ENCODE measurements at regions not wholly inside any gene's neighbourhood (a gene's known extent, or its start where the extent isn't known, plus 50 kb on each side); places are given as distances from the start of the nearest gene placed in this dataset.

GRCh38 chr10:63766745-63767137 is 245.5 kb downstream of the REEP3 start:
- H2AFZ ChIP-seq, result peak overlapping the region; percentile 33
- peaks cover 14% of the 10 kb centered on the region for H3K4me1 ChIP-seq (ENCODE audit: insufficient read depth)
- no peaks in the 10 kb centered on the region for H3K36me3 ChIP-seq (replicated peaks; ENCODE audit: insufficient read depth, low read depth)
- H3K27ac ChIP-seq, result peak overlapping the region; percentile 56
- peak overlapping the region; percentile 51 for H3K4me2 ChIP-seq
- no peaks in the 10 kb centered on the region for H4K20me1 ChIP-seq (ENCODE audit: insufficient read depth, poor library complexity, severe bottlenecking)
- H3K9me3 ChIP-seq (ENCODE audit: low read depth), result no peaks in the 10 kb centered on the region
- 24% methylated on average over 2 of the region's 2 CpGs for WGBS (ENCODE audit: low lambda C conversion rate, missing lambda C conversion rate)
- H3K79me2 ChIP-seq, result no peaks in the 10 kb centered on the region
- no peak overlapping the region for H3K4me3 ChIP-seq
- H3K27me3 ChIP-seq, result no peaks in the 10 kb centered on the region
- no peak for DNase-seq (ENCODE audit: low spot score)
- TF ChIP-seq EZH2 (IDR thresholded peaks at IDR 0.05; ENCODE audit: borderline replicate concordance), result no peak
- TF ChIP-seq, protein P1, sequence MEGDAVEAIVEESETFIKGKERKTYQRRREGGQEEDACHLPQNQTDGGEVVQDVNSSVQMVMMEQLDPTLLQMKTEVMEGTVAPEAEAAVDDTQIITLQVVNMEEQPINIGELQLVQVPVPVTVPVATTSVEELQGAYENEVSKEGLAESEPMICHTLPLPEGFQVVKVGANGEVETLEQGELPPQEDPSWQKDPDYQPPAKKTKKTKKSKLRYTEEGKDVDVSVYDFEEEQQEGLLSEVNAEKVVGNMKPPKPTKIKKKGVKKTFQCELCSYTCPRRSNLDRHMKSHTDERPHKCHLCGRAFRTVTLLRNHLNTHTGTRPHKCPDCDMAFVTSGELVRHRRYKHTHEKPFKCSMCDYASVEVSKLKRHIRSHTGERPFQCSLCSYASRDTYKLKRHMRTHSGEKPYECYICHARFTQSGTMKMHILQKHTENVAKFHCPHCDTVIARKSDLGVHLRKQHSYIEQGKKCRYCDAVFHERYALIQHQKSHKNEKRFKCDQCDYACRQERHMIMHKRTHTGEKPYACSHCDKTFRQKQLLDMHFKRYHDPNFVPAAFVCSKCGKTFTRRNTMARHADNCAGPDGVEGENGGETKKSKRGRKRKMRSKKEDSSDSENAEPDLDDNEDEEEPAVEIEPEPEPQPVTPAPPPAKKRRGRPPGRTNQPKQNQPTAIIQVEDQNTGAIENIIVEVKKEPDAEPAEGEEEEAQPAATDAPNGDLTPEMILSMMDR (IDR thresholded peaks at IDR 0.05; ENCODE audit: poor library complexity), result no peak
- no peak for TF ChIP-seq EZH2phosphoT487 (IDR thresholded peaks at IDR 0.05; ENCODE audit: low read depth, severe bottlenecking, unreplicated experiment)
- H3K9me2 ChIP-seq (replicated peaks; ENCODE audit: insufficient read depth), result no peaks in the 10 kb centered on the region

GRCh38 chr10:63767138-63767801 is 246.1 kb downstream of the REEP3 start:
- H3K36me3 ChIP-seq (replicated peaks; ENCODE audit: insufficient read depth, low read depth), result no peaks in the 10 kb centered on the region
- H3K27ac ChIP-seq, result peak overlapping the region; percentile 56
- peak overlapping the region; percentile 51 for H3K4me2 ChIP-seq
- no peaks in the 10 kb centered on the region for H3K27me3 ChIP-seq
- peaks cover 14% of the 10 kb centered on the region for H3K4me1 ChIP-seq (ENCODE audit: insufficient read depth)
- TF ChIP-seq, protein P1 (IDR thresholded peaks at IDR 0.05; ENCODE audit: poor library complexity), result peak; percentile 59
- no peak for TF ChIP-seq EZH2phosphoT487 (IDR thresholded peaks at IDR 0.05; ENCODE audit: low read depth, severe bottlenecking, unreplicated experiment)
- DNase-seq (ENCODE audit: low spot score), result no peak
- H4K20me1 ChIP-seq (ENCODE audit: insufficient read depth, poor library complexity, severe bottlenecking), result no peaks in the 10 kb centered on the region
- 68% methylated on average over 4 of the region's 4 CpGs for WGBS (ENCODE audit: low lambda C conversion rate, missing lambda C conversion rate)
- no peaks in the 10 kb centered on the region for H3K9me2 ChIP-seq (replicated peaks; ENCODE audit: insufficient read depth)
- no peak overlapping the region for H3K4me3 ChIP-seq
- no peaks in the 10 kb centered on the region for H3K79me2 ChIP-seq
- peak overlapping the region; percentile 33 for H2AFZ ChIP-seq
- H3K9me3 ChIP-seq (ENCODE audit: low read depth), result no peaks in the 10 kb centered on the region

- Histone ChIP-seq H3K27ac (no peak overlapping the region), H2AFZ (no peak overlapping the region), H3K79me2 (no peaks in the 10 kb centered on the region), H3K4me3 (no peak overlapping the region), H3K9me2 (replicated peaks; ENCODE audit: insufficient read depth) (no peaks in the 10 kb centered on the region), H4K20me1 (ENCODE audit: insufficient read depth, poor library complexity, severe bottlenecking) (no peaks in the 10 kb centered on the region), H3K4me1 (ENCODE audit: insufficient read depth) (peaks cover 14% of the 10 kb centered on the region), H3K27me3 (no peaks in the 10 kb centered on the region), H3K4me2 (no peak overlapping the region), H3K9me3 (ENCODE audit: low read depth) (no peaks in the 10 kb centered on the region), H3K36me3 (replicated peaks; ENCODE audit: insufficient read depth, low read depth) (no peaks in the 10 kb centered on the region)
- TF ChIP-seq EZH2phosphoT487 (IDR thresholded peaks at IDR 0.05; ENCODE audit: low read depth, severe bottlenecking, unreplicated experiment) (no peak), EZH2 (IDR thresholded peaks at IDR 0.05; ENCODE audit: borderline replicate concordance) (no peak)
- DNase-seq (ENCODE audit: low spot score), result no peak
Measured at GRCh38 chr10:63769367-63769766, 248.2 kb downstream of the REEP3 start.

DNA sequence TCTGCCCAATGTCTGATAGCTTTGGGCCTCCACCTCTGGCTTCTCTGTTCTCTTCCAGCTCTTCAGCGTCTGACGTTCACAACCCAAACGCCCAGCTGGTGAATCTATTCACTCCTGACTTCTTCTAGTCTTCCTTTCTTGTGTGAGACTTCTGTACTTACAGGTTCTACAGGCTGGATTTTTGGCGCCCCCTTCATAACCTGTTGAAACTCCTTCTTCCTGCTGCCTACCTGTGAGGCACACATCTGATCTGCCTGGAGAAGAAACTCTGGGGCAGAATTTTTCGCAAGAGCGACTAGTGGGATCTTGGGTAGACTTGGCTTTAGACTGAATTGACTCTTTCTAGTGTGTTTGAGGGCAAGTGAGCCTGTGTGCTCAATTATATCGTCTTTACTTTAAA is 249.3 kb downstream of the REEP3 start:
- no peaks in the 10 kb centered on the region for H3K36me3 ChIP-seq (replicated peaks; ENCODE audit: insufficient read depth, low read depth)
- H3K79me2 ChIP-seq, result no peaks in the 10 kb centered on the region
- H3K9me2 ChIP-seq (replicated peaks; ENCODE audit: insufficient read depth), result no peaks in the 10 kb centered on the region
- no peaks in the 10 kb centered on the region for H3K9me3 ChIP-seq (ENCODE audit: low read depth)
- H4K20me1 ChIP-seq (ENCODE audit: insufficient read depth, poor library complexity, severe bottlenecking), result no peaks in the 10 kb centered on the region
- DNase-seq (ENCODE audit: low spot score), result no peak
- no peaks in the 10 kb centered on the region for H3K27me3 ChIP-seq
- no peak overlapping the region for H3K4me2 ChIP-seq
- no peak overlapping the region for H3K4me3 ChIP-seq
- 67% methylated on average over 7 of the region's 7 CpGs for WGBS (ENCODE audit: low lambda C conversion rate, missing lambda C conversion rate)
- peaks cover 14% of the 10 kb centered on the region for H3K4me1 ChIP-seq (ENCODE audit: insufficient read depth)
- no peak overlapping the region for H3K27ac ChIP-seq
- TF ChIP-seq, protein P1 (IDR thresholded peaks at IDR 0.05; ENCODE audit: poor library complexity), result no peak
- no peak for TF ChIP-seq EZH2 (IDR thresholded peaks at IDR 0.05; ENCODE audit: borderline replicate concordance)
- no peak for TF ChIP-seq EZH2phosphoT487 (IDR thresholded peaks at IDR 0.05; ENCODE audit: low read depth, severe bottlenecking, unreplicated experiment)
- no peak overlapping the region for H2AFZ ChIP-seq

Data from hepatocyte (in vitro differentiated cells).